ENCODE measurements at regions not wholly inside any gene's neighbourhood (a gene's known extent, or its start where the extent isn't known, plus 50 kb on each side); places are given as distances from the start of the nearest gene placed in this dataset.

DNA sequence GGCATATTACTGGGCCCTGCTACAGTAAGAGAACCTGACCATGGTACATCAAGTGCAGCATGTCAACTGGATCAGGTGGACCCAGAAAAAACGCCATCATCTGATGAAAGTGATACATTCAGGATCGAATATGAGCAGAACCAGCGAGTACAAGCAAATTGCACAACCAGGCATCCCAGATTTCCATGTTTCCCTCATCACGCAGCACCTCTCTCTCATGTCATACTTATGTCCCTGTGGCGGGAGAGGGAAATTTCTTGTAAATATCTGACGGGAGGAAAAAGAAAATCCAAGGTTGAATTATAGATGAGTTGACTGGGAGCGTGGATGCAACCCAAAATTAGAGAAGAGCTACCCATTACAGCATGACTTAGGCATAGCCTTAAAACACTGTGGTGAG, 608.5 kb upstream of the FAT1 start:
- no peak overlapping the region for H3K4me3 ChIP-seq (ENCODE audit: low read depth, low read length)
- TF ChIP-seq, protein P1, sequence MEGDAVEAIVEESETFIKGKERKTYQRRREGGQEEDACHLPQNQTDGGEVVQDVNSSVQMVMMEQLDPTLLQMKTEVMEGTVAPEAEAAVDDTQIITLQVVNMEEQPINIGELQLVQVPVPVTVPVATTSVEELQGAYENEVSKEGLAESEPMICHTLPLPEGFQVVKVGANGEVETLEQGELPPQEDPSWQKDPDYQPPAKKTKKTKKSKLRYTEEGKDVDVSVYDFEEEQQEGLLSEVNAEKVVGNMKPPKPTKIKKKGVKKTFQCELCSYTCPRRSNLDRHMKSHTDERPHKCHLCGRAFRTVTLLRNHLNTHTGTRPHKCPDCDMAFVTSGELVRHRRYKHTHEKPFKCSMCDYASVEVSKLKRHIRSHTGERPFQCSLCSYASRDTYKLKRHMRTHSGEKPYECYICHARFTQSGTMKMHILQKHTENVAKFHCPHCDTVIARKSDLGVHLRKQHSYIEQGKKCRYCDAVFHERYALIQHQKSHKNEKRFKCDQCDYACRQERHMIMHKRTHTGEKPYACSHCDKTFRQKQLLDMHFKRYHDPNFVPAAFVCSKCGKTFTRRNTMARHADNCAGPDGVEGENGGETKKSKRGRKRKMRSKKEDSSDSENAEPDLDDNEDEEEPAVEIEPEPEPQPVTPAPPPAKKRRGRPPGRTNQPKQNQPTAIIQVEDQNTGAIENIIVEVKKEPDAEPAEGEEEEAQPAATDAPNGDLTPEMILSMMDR (IDR thresholded peaks at IDR 0.05; ENCODE audit: insufficient read depth, low read length) = no peak
- DNase-seq (ENCODE audit: low read depth) = no peak

DNA sequence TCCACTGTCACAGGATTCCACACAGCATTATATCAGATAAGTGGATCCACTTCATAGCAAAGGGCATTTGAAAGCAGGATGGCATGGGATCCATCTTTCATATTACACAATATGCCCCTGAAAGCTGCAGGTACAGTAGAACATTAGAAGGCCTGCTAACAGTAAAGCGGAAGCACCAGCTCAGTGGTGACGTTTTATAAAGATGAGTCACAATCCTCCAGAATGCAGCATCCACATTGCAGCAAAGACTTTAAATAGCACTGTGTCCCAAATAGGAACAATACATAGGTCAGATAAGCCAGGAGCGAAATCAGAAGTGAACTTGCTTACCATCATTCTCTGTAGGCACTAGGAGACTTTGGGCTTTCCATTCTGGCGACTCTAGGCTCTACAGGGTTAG, 609.5 kb upstream of the FAT1 start:
- DNase-seq (ENCODE audit: low read depth) = no peak
- H3K4me3 ChIP-seq (ENCODE audit: low read depth, low read length) = no peak overlapping the region
- TF ChIP-seq, protein P1 (IDR thresholded peaks at IDR 0.05; ENCODE audit: insufficient read depth, low read length) = no peak

DNA sequence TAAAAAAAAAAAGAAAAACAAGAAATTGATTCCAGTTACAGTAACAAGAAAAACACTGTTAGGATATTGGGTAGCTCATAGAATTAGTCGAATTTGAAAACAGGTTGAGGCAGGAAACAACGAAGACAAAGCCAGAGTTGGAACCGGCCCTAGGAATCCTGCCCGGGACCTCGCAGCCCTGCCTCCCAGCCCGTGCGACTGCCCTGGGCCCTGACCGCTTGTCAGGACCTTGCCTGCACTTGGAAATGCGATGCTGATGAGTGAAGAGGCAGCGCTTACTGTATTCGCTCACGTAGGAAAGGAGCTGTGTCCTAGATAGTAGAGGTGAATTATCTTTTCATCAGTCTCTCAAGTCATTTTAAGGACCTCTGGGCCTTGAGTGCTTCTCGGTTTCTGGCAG, 611.7 kb upstream of the FAT1 start:
- no peak for DNase-seq (ENCODE audit: low read depth)
- H3K4me3 ChIP-seq (ENCODE audit: low read depth, low read length) = no peak overlapping the region
- TF ChIP-seq, protein P1 (IDR thresholded peaks at IDR 0.05; ENCODE audit: insufficient read depth, low read length) = no peak

DNA sequence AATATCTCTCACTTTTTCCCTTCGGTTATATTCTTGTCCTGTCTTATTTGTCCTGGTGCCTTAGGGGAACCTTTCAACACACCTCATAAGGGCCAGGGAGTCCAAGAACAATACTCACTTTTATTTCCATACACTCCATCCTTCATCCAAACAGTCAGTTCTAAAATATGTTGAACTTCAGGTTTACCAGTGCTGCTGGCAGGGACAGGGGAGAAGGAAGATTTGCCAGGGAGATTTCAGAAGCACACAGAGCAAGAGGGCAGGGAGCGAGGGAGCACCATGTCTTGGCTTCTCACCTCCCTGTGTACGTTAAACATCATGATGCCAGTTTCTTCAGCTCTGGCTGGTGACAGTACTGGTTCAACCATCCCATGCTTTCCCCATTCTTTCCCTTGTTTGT, 631.1 kb upstream of the FAT1 start:
- DNase-seq (ENCODE audit: low read depth) = no peak
- no peak overlapping the region for H3K4me3 ChIP-seq (ENCODE audit: low read depth, low read length)
- TF ChIP-seq, protein P1 (IDR thresholded peaks at IDR 0.05; ENCODE audit: insufficient read depth, low read length) = no peak

DNA sequence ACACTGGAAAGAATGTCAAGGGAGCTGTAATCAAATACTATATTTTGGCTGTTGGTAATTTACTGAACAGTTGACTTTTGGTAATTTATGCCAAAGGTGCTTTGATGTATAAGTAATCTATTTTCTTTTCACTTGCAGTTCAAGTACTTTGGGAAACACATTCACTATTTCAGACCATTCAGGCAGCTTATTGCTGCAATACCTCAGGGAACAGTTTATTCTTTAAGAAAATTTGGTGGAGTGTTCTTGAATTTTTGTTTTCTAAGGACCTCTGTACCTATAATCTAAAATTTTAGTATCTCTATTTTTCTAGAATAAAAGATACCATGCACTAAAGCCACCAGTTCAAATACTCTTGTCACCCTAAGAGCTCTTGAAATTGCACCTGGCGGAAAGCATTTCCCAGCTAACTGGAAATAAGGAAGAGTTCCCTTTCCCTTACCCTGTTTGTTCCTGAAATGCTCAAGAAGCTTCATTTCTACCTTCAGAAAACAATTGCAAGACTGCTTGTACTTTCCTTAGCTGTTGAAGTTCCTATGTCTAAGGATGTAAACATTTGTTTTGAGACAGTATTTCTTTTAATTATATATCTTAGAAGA, 633.5 kb upstream of the FAT1 start:
- TF ChIP-seq, protein P1 (IDR thresholded peaks at IDR 0.05; ENCODE audit: insufficient read depth, low read length) = no peak
- DNase-seq (ENCODE audit: low read depth) = no peak
- H3K4me3 ChIP-seq (ENCODE audit: low read depth, low read length) = no peak overlapping the region

DNA sequence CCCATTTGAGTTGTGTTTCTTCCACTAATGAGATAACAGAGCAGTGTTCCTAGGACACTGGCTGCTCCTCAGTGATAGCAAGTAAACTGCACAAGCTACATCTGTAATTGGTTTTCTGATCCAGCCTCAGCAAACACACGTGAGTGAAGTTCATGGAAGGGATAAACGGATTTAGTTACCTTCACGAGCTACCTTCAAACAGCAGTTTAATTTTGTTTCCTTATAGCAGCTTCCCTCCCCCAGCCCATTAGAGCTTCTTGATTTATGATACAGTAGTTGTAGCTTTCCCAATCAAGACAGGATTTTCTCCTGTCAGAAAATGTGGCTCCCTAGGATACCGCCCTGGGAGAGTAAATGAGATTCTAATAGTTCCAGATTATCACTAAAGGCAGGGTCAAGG, 634.2 kb upstream of the FAT1 start:
- TF ChIP-seq, protein P1 (IDR thresholded peaks at IDR 0.05; ENCODE audit: insufficient read depth, low read length) = no peak
- H3K4me3 ChIP-seq (ENCODE audit: low read depth, low read length) = no peak overlapping the region
- no peak for DNase-seq (ENCODE audit: low read depth)
